NCI-H1105 treated with DMSO at 0.1 percent for 48 hours (cell line): ENCODE measurements at regions not wholly inside any gene's neighbourhood (a gene's known extent, or its start where the extent isn't known, plus 50 kb on each side); places are given as distances from the start of the nearest gene placed in this dataset.
"Not testable (repeated sequence)": the region's sequence is repeated elsewhere in the genome, so short reads cannot be mapped to it uniquely, and the experiment has no call there.

ENCODE experiments used
- DNase-seq: peaks from one replicate; lab custom pipeline; 2025; lab: John Stamatoyannopoulos, UW

GRCh38 chr6:9020001-9020400, 584.7 kb upstream of the SLC35B3 start:
- no peak for DNase-seq

- DNase-seq, result no peak
Measured at GRCh38 chr6:9009931-9010330, 574.6 kb upstream of the SLC35B3 start.

- DNase-seq, result no peak
Measured at GRCh38 chr6:9007027-9007426, 571.7 kb upstream of the SLC35B3 start.

- peak; percentile 90 for DNase-seq
Measured at GRCh38 chr6:9002833-9003232, 567.5 kb upstream of the SLC35B3 start.

GRCh38 chr6:8995156-8995555, 559.8 kb upstream of the SLC35B3 start:
- DNase-seq, result no peak

GRCh38 chr6:8993111-8993510, 557.8 kb upstream of the SLC35B3 start:
- no peak for DNase-seq

- no peak for DNase-seq
Measured at GRCh38 chr6:8991844-8992243, 556.5 kb upstream of the SLC35B3 start.

GRCh38 chr6:8990075-8990474, 554.7 kb upstream of the SLC35B3 start:
- DNase-seq, result no peak

- DNase-seq, result peak; percentile 63
Measured at GRCh38 chr6:8983202-8983688, 547.9 kb upstream of the SLC35B3 start.

GRCh38 chr6:8982668-8983067, 547.3 kb upstream of the SLC35B3 start:
- no peak for DNase-seq

GRCh38 chr6:8973395-8973794, 538.0 kb upstream of the SLC35B3 start:
- DNase-seq, result no peak

GRCh38 chr6:8969747-8970146, 534.4 kb upstream of the SLC35B3 start:
- DNase-seq, result no peak

GRCh38 chr6:8958894-8959511, 523.7 kb upstream of the SLC35B3 start:
- DNase-seq, result no peak

GRCh38 chr6:8953310-8953709, 518.0 kb upstream of the SLC35B3 start:
- no peak for DNase-seq

- DNase-seq, result no peak
Measured at GRCh38 chr6:8948733-8949132, 513.4 kb upstream of the SLC35B3 start.

GRCh38 chr6:8947900-8948299, 512.6 kb upstream of the SLC35B3 start:
- DNase-seq, result no peak

GRCh38 chr6:8944548-8944947, 509.2 kb upstream of the SLC35B3 start:
- DNase-seq, result peak; percentile 17

- no peak for DNase-seq
Measured at GRCh38 chr6:8943073-8943472, 507.7 kb upstream of the SLC35B3 start.

- DNase-seq, result no peak
Measured at GRCh38 chr6:8941577-8941976, 506.2 kb upstream of the SLC35B3 start.

GRCh38 chr6:8940356-8940755, 505.0 kb upstream of the SLC35B3 start:
- peak; percentile 64 for DNase-seq

GRCh38 chr6:8939615-8940014, 504.3 kb upstream of the SLC35B3 start:
- DNase-seq, result peak; percentile 88

- DNase-seq, result no peak
Measured at GRCh38 chr6:8934318-8934717, 499.0 kb upstream of the SLC35B3 start.

GRCh38 chr6:8930009-8930408, 494.7 kb upstream of the SLC35B3 start:
- DNase-seq, result no peak

GRCh38 chr6:8920244-8920643, 484.9 kb upstream of the SLC35B3 start:
- not testable (repeated sequence) for DNase-seq
